ENCODE measurements at regions not wholly inside any gene's neighbourhood (a gene's known extent, or its start where the extent isn't known, plus 50 kb on each side); places are given as distances from the start of the nearest gene placed in this dataset.

- ChIA-PET CTCF (no interaction called here), POLR2A (ENCODE audit: unreplicated experiment) (no interaction called here)
- no peak for TF ChIP-seq SMC3 (IDR thresholded peaks at IDR 0.05; ENCODE audit: low read depth, low read length)
- no peak for TF ChIP-seq NFE2L2 (IDR thresholded peaks at IDR 0.05; ENCODE audit: low read depth, low read length)
- TF ChIP-seq, protein P1, sequence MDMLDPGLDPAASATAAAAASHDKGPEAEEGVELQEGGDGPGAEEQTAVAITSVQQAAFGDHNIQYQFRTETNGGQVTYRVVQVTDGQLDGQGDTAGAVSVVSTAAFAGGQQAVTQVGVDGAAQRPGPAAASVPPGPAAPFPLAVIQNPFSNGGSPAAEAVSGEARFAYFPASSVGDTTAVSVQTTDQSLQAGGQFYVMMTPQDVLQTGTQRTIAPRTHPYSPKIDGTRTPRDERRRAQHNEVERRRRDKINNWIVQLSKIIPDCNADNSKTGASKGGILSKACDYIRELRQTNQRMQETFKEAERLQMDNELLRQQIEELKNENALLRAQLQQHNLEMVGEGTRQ (IDR thresholded peaks at IDR 0.05; ENCODE audit: low read depth, low read length) = no peak
- TF ChIP-seq ELK1 (IDR thresholded peaks at IDR 0.05; ENCODE audit: borderline replicate concordance, low read depth, low read length) = no peak
- no peak for TF ChIP-seq BHLHE40 (IDR thresholded peaks at IDR 0.05; ENCODE audit: low read depth, low read length)
- TF ChIP-seq POLR2A (IDR thresholded peaks at IDR 0.05; ENCODE audit: low read depth, low read length) = no peak
- no peak for TF ChIP-seq CEBPB (IDR thresholded peaks at IDR 0.05; ENCODE audit: low read depth, low read length)
- no peak for TF ChIP-seq RCOR1 (IDR thresholded peaks at IDR 0.05; ENCODE audit: insufficient replicate concordance, low read length)
- TF ChIP-seq CTCF (conservative IDR thresholded peaks at IDR 0.05; ENCODE audit: low read depth, low read length) = no peak
- no peak for TF ChIP-seq CHD1 (IDR thresholded peaks at IDR 0.05; ENCODE audit: low read depth, low read length)
- no peak for TF ChIP-seq RAD21 (IDR thresholded peaks at IDR 0.05; ENCODE audit: low read length)
- H2BK20ac ChIP-seq (ENCODE audit: low read depth, low read length) = no peak overlapping the region
- H3K27me3 ChIP-seq (ENCODE audit: control insufficient read depth, insufficient read depth, low read length) = no peaks in the 10 kb centered on the region
- no peak overlapping the region for H2AK9ac ChIP-seq (replicated peaks; ENCODE audit: low read depth, low read length, poor library complexity)
- dilution Hi-C loops (cut with HindIII; ENCODE audit: low sequenced_read_pairs, unreplicated experiment) = no loop called here
- H3K36me3 ChIP-seq (ENCODE audit: control insufficient read depth, insufficient read depth, low read length) = no peaks in the 10 kb centered on the region
- no peak overlapping the region for H3K27ac ChIP-seq (ENCODE audit: insufficient read depth, low read length)
- H4K8ac ChIP-seq (ENCODE audit: low read depth in 2 of 2, low read length in 2 of 2) = no peak overlapping the region
- ATAC-seq (ENCODE audit: low read depth) = no peak
- in situ Hi-C loops (cut with MboI; ENCODE audit: low sequenced_read_pairs) = no loop called here
- H3K14ac ChIP-seq (replicated peaks; ENCODE audit: low read depth, low read length) = no peak overlapping the region
- no peak overlapping the region for H3K4ac ChIP-seq (ENCODE audit: low read depth, low read length)
- no peaks in the 10 kb centered on the region for H3K9me1 ChIP-seq (ENCODE audit: insufficient read depth, low read length)
- H2AK5ac ChIP-seq (ENCODE audit: low read depth, low read length) = no peak overlapping the region
- no peaks in the 10 kb centered on the region for H4K20me1 ChIP-seq (ENCODE audit: insufficient read depth, low read length)
- H2AFZ ChIP-seq (replicated peaks; ENCODE audit: low read length, poor library complexity) = no peak overlapping the region
- no peaks in the 10 kb centered on the region for H3K4me1 ChIP-seq (ENCODE audit: control insufficient read depth, insufficient read depth, low read length)
- no TSS peak for BruUV-seq (replicated peaks)
- H3K4me3 ChIP-seq (ENCODE audit: insufficient read depth, low read depth, low read length) = no peak overlapping the region
- no peak for DNase-seq
- no peak overlapping the region for H3K23ac ChIP-seq (ENCODE audit: low read depth, low read length)
- no peak overlapping the region for H2BK5ac ChIP-seq (ENCODE audit: low read depth, low read length, poor library complexity, severe bottlenecking)
- H3K18ac ChIP-seq (ENCODE audit: low read depth, low read length) = no peak overlapping the region
- no peak overlapping the region for H3K56ac ChIP-seq (ENCODE audit: extremely low read depth, insufficient read depth, low read length)
- no peaks in the 10 kb centered on the region for H3K79me1 ChIP-seq (ENCODE audit: low read depth in 1 of 2, low read length in 2 of 2)
- H3K4me2 ChIP-seq (ENCODE audit: low read depth, low read length) = no peak overlapping the region
- H2BK120ac ChIP-seq (ENCODE audit: low read depth, low read length) = no peak overlapping the region
- no peak overlapping the region for H3K9ac ChIP-seq (ENCODE audit: low read depth, low read length)
- no CpG with 5 or more reads among the region's 3 CpGs for WGBS, 2 experiments (ENCODE audit: extremely low coverage in 2 of 2, insufficient read length in 1 of 2)
- H2BK15ac ChIP-seq (ENCODE audit: low read depth, low read length) = no peak overlapping the region
- H4K91ac ChIP-seq (ENCODE audit: insufficient read depth, low read depth, low read length) = no peak overlapping the region
- 0 out of 2 replicates have a peak, but pooled peaks cover 3% of the 10 kb centered on the region for H3K9me3 ChIP-seq (ENCODE audit: control insufficient read depth, insufficient read depth, low read length)
- H4K5ac ChIP-seq (ENCODE audit: low read depth, low read length) = no peak overlapping the region
- intact Hi-C loops (cut with micrococcal nuclease) = no loop called here
These were observed 282.9 kb downstream of the SLITRK5 start for GRCh38 chr13:87954091-87954490.

All from IMR-90 (cell line).